ENCODE measurements at regions not wholly inside any gene's neighbourhood (a gene's known extent, or its start where the extent isn't known, plus 50 kb on each side); places are given as distances from the start of the nearest gene placed in this dataset.

DNA sequence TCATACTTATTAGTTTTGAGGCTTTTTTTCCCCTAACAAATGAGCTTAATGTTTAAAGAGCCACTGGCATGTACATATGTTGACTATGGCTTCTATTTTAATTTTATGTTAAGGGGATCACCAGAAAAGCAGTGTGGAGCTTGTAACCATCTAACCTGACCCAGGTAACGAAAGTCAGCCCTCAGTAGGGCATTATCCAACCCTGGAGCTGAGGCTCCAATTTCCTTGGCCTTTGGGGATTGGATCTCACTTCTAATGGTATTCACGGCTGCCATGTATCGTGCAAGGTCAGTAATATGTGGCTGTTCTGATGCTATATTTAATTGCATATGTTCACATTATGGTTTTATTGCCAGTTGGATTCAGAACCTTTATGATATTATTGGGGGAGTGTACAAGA lies 75.2 kb upstream of the CCSER1 start:
- no peak overlapping the region for H2AFZ ChIP-seq (ENCODE audit: low read depth)
- H3K79me2 ChIP-seq (ENCODE audit: insufficient read depth): no peaks in the 10 kb centered on the region
- CTCF ChIA-PET: interaction anchor here (1.0 kb wide), 1 partner anchor 566 kb away, joined by 3 read pairs; no protein-coding TSS in a partner anchor
- H3K27me3 ChIP-seq (ENCODE audit: insufficient read depth): no peaks in the 10 kb centered on the region
- WGBS (ENCODE audit: low lambda C conversion rate): 59% methylated on average over 3 of the region's 3 CpGs
- H3K4me1 ChIP-seq (ENCODE audit: control insufficient read depth in 1 of 2, insufficient read depth in 2 of 2, low read depth in 1 of 2, low read length in 1 of 2): no peaks in the 10 kb centered on the region; a peak in 1 of 4 replicates
- H3F3A ChIP-seq (replicated peaks; ENCODE audit: insufficient read depth): no peaks in the 10 kb centered on the region
- no peak for TF ChIP-seq POLR2AphosphoS5 (IDR thresholded peaks at IDR 0.05; ENCODE audit: low read depth, low read length)
- TF ChIP-seq YY1 (IDR thresholded peaks at IDR 0.05; ENCODE audit: low read depth): no peak
- TF ChIP-seq SMC3 (IDR thresholded peaks at IDR 0.05; ENCODE audit: low read depth, low read length): no peak
- TF ChIP-seq TCF12 (IDR thresholded peaks at IDR 0.05): no peak
- TF ChIP-seq RXRA (IDR thresholded peaks at IDR 0.05; ENCODE audit: borderline replicate concordance, low read depth): no peak
- TF ChIP-seq, protein P1, sequence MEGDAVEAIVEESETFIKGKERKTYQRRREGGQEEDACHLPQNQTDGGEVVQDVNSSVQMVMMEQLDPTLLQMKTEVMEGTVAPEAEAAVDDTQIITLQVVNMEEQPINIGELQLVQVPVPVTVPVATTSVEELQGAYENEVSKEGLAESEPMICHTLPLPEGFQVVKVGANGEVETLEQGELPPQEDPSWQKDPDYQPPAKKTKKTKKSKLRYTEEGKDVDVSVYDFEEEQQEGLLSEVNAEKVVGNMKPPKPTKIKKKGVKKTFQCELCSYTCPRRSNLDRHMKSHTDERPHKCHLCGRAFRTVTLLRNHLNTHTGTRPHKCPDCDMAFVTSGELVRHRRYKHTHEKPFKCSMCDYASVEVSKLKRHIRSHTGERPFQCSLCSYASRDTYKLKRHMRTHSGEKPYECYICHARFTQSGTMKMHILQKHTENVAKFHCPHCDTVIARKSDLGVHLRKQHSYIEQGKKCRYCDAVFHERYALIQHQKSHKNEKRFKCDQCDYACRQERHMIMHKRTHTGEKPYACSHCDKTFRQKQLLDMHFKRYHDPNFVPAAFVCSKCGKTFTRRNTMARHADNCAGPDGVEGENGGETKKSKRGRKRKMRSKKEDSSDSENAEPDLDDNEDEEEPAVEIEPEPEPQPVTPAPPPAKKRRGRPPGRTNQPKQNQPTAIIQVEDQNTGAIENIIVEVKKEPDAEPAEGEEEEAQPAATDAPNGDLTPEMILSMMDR (IDR thresholded peaks at IDR 0.05): no peak
- TF ChIP-seq, protein P2, sequence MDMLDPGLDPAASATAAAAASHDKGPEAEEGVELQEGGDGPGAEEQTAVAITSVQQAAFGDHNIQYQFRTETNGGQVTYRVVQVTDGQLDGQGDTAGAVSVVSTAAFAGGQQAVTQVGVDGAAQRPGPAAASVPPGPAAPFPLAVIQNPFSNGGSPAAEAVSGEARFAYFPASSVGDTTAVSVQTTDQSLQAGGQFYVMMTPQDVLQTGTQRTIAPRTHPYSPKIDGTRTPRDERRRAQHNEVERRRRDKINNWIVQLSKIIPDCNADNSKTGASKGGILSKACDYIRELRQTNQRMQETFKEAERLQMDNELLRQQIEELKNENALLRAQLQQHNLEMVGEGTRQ (IDR thresholded peaks at IDR 0.05; ENCODE audit: borderline replicate concordance, low read depth, low read length): no peak
- no peak for TF ChIP-seq MEF2A (IDR thresholded peaks at IDR 0.05; ENCODE audit: borderline replicate concordance, low read depth)
- TF ChIP-seq FOXM1 (IDR thresholded peaks at IDR 0.05; ENCODE audit: low read depth): no peak
- TF ChIP-seq TEAD4 (IDR thresholded peaks at IDR 0.05; ENCODE audit: borderline replicate concordance, insufficient read depth): no peak
- no peak for TF ChIP-seq JUND (IDR thresholded peaks at IDR 0.05)
- TF ChIP-seq, protein P3, sequence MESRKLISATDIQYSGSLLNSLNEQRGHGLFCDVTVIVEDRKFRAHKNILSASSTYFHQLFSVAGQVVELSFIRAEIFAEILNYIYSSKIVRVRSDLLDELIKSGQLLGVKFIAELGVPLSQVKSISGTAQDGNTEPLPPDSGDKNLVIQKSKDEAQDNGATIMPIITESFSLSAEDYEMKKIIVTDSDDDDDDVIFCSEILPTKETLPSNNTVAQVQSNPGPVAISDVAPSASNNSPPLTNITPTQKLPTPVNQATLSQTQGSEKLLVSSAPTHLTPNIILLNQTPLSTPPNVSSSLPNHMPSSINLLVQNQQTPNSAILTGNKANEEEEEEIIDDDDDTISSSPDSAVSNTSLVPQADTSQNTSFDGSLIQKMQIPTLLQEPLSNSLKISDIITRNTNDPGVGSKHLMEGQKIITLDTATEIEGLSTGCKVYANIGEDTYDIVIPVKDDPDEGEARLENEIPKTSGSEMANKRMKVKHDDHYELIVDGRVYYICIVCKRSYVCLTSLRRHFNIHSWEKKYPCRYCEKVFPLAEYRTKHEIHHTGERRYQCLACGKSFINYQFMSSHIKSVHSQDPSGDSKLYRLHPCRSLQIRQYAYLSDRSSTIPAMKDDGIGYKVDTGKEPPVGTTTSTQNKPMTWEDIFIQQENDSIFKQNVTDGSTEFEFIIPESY (IDR thresholded peaks at IDR 0.05; ENCODE audit: borderline replicate concordance, low read depth): no peak
- TF ChIP-seq NRF1 (IDR thresholded peaks at IDR 0.05; ENCODE audit: low read depth, low read length): no peak
- TF ChIP-seq RAD21 (IDR thresholded peaks at IDR 0.05; ENCODE audit: low read length): no peak
- TF ChIP-seq ELF1 (IDR thresholded peaks at IDR 0.05): no peak
- TF ChIP-seq, protein P4, sequence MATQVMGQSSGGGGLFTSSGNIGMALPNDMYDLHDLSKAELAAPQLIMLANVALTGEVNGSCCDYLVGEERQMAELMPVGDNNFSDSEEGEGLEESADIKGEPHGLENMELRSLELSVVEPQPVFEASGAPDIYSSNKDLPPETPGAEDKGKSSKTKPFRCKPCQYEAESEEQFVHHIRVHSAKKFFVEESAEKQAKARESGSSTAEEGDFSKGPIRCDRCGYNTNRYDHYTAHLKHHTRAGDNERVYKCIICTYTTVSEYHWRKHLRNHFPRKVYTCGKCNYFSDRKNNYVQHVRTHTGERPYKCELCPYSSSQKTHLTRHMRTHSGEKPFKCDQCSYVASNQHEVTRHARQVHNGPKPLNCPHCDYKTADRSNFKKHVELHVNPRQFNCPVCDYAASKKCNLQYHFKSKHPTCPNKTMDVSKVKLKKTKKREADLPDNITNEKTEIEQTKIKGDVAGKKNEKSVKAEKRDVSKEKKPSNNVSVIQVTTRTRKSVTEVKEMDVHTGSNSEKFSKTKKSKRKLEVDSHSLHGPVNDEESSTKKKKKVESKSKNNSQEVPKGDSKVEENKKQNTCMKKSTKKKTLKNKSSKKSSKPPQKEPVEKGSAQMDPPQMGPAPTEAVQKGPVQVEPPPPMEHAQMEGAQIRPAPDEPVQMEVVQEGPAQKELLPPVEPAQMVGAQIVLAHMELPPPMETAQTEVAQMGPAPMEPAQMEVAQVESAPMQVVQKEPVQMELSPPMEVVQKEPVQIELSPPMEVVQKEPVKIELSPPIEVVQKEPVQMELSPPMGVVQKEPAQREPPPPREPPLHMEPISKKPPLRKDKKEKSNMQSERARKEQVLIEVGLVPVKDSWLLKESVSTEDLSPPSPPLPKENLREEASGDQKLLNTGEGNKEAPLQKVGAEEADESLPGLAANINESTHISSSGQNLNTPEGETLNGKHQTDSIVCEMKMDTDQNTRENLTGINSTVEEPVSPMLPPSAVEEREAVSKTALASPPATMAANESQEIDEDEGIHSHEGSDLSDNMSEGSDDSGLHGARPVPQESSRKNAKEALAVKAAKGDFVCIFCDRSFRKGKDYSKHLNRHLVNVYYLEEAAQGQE (IDR thresholded peaks at IDR 0.05; ENCODE audit: low read depth, low read length): no peak
- TF ChIP-seq, protein P5, sequence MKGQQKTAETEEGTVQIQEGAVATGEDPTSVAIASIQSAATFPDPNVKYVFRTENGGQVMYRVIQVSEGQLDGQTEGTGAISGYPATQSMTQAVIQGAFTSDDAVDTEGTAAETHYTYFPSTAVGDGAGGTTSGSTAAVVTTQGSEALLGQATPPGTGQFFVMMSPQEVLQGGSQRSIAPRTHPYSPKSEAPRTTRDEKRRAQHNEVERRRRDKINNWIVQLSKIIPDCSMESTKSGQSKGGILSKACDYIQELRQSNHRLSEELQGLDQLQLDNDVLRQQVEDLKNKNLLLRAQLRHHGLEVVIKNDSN (IDR thresholded peaks at IDR 0.05; ENCODE audit: borderline replicate concordance, low read depth): no peak
- TF ChIP-seq FOSL2 (IDR thresholded peaks at IDR 0.05; ENCODE audit: borderline replicate concordance, low read depth): no peak
- TF ChIP-seq SIN3A (IDR thresholded peaks at IDR 0.05; ENCODE audit: borderline replicate concordance, low read depth, low read length): no peak
- no peak for TF ChIP-seq RCOR1 (IDR thresholded peaks at IDR 0.05; ENCODE audit: low read length)
- POLR2A ChIA-PET: no interaction called here
- H3K9me3 ChIP-seq: no peaks in the 10 kb centered on the region
- no peak overlapping the region for H3K4me3 ChIP-seq (ENCODE audit: low read depth in 2 of 2, low read length in 1 of 2)
- H3K9me2 ChIP-seq: no peaks in the 10 kb centered on the region
- H3K9ac ChIP-seq: no peak overlapping the region
- no peak overlapping the region for H3K27ac ChIP-seq (ENCODE audit: low read depth in 2 of 2, low read length in 1 of 2)
- H3K4me2 ChIP-seq: no peak overlapping the region
- H3K36me3 ChIP-seq (replicated peaks in 1 of 2; ENCODE audit: control insufficient read depth in 1 of 2, insufficient read depth in 2 of 2, low read length in 1 of 2): no peaks in the 10 kb centered on the region
- H4K20me1 ChIP-seq (ENCODE audit: insufficient read depth): no peaks in the 10 kb centered on the region
- no peak for DNase-seq

Data from SK-N-SH (cell line).